HG03103 (cell line): ENCODE measurements at regions not wholly inside any gene's neighbourhood (a gene's known extent, or its start where the extent isn't known, plus 50 kb on each side); places are given as distances from the start of the nearest gene placed in this dataset.
A peak's percentile ranks its signal among the peaks of the same experiment; 100 is the strongest.
"Not testable (repeated sequence)": the region's sequence is repeated elsewhere in the genome, so short reads cannot be mapped to it uniquely, and the experiment has no call there.

Experiments
- ATAC-seq: cut with Tn5 transposase; IDR thresholded peaks from one replicate; pipeline ENCODE4 v1.9.1; 2021; ENCODE audit warnings: low read depth; ENCODE audit not compliant: unreplicated experiment

- ATAC-seq: no peak
Measured at GRCh38 chr22:22123118-22123959, 121.2 kb upstream of the VPREB1 start.

- ATAC-seq: no peak
Measured at GRCh38 chr22:22122348-22123117, 122.1 kb upstream of the VPREB1 start.

- no peak for ATAC-seq
Measured at GRCh38 chr22:22121445-22121844, 123.1 kb upstream of the VPREB1 start.

- no peak for ATAC-seq
Measured at GRCh38 chr22:22120160-22120559, 124.4 kb upstream of the VPREB1 start.

- no peak for ATAC-seq
Measured at GRCh38 chr22:22118987-22119386, 125.6 kb upstream of the VPREB1 start.

- ATAC-seq: not testable (repeated sequence)
Measured at GRCh38 chr22:22117864-22118544, 126.6 kb upstream of the VPREB1 start.

GRCh38 chr22:22116997-22117770 lies 127.4 kb upstream of the VPREB1 start:
- not testable (repeated sequence) for ATAC-seq

GRCh38 chr22:22113701-22114100 lies 130.9 kb upstream of the VPREB1 start:
- no peak for ATAC-seq

GRCh38 chr22:22112533-22113294 lies 130.1 kb upstream of the TOP3B start:
- no peak for ATAC-seq

- no peak for ATAC-seq
Measured at GRCh38 chr22:22111983-22112382, 129.4 kb upstream of the TOP3B start.

- ATAC-seq: peak; percentile 68
Measured at GRCh38 chr22:22111267-22111751, 128.7 kb upstream of the TOP3B start.

GRCh38 chr22:22110548-22111266 lies 128.1 kb upstream of the TOP3B start:
- ATAC-seq: peak; percentile 63

- no peak for ATAC-seq
Measured at GRCh38 chr22:22109693-22110466, 127.3 kb upstream of the TOP3B start.

- no peak for ATAC-seq
Measured at GRCh38 chr22:22106855-22107254, 124.3 kb upstream of the TOP3B start.

GRCh38 chr22:22105364-22105763 lies 122.8 kb upstream of the TOP3B start:
- ATAC-seq: no peak

GRCh38 chr22:22103078-22103875 lies 120.7 kb upstream of the TOP3B start:
- no peak for ATAC-seq
